ENCODE measurements at regions not wholly inside any gene's neighbourhood (a gene's known extent, or its start where the extent isn't known, plus 50 kb on each side); places are given as distances from the start of the nearest gene placed in this dataset.

- TF ChIP-seq, protein P1, sequence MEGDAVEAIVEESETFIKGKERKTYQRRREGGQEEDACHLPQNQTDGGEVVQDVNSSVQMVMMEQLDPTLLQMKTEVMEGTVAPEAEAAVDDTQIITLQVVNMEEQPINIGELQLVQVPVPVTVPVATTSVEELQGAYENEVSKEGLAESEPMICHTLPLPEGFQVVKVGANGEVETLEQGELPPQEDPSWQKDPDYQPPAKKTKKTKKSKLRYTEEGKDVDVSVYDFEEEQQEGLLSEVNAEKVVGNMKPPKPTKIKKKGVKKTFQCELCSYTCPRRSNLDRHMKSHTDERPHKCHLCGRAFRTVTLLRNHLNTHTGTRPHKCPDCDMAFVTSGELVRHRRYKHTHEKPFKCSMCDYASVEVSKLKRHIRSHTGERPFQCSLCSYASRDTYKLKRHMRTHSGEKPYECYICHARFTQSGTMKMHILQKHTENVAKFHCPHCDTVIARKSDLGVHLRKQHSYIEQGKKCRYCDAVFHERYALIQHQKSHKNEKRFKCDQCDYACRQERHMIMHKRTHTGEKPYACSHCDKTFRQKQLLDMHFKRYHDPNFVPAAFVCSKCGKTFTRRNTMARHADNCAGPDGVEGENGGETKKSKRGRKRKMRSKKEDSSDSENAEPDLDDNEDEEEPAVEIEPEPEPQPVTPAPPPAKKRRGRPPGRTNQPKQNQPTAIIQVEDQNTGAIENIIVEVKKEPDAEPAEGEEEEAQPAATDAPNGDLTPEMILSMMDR (conservative IDR thresholded peaks at IDR 0.05 in 1 of 2, IDR thresholded peaks at IDR 0.05 in 1 of 2; ENCODE audit: low read depth in 1 of 2, low read length in 2 of 2) = no peak
- no peak for TF ChIP-seq EZH2 (IDR thresholded peaks at IDR 0.05; ENCODE audit: low read length, missing control alignments)
Measured at GRCh38 chr6:86154852-86155251, 512.2 kb upstream of the SYNCRIP start.

DNA sequence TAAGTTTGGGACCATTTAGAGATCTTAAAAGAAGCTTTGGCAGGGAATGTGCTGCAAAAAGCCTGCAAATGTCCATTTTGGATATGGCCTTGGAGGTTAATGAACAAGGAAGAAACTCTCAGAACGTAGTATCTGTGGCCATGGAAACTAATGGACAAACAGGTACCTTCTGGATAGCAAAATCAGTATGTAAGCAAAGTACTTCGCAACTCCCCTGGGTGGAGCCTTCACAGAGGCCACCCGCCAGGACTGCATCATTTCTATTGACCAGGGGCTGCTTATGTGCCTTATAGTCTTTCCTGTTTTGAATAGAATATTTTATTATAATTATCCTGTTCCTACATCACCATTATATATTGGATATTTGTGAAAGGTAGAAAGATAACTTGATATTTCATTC, 510.8 kb upstream of the SYNCRIP start:
- no peaks in the 10 kb centered on the region for H3K36me3 ChIP-seq (ENCODE audit: control insufficient read depth, insufficient read depth, low read length)
- H3K27ac ChIP-seq (ENCODE audit: insufficient read depth, low read length) = no peak overlapping the region
- no peaks in the 10 kb centered on the region for H3K27me3 ChIP-seq (ENCODE audit: control insufficient read depth, insufficient read depth, low read length)
- H3K9ac ChIP-seq (ENCODE audit: insufficient read depth, low read length) = no peak overlapping the region
- H4K20me1 ChIP-seq (ENCODE audit: control insufficient read depth, extremely low read depth, insufficient read depth, low read length) = no peaks in the 10 kb centered on the region
- no peak overlapping the region for H3K4me3 ChIP-seq (replicated peaks in 1 of 4; ENCODE audit: control extremely low read depth in 1 of 4, insufficient read depth in 1 of 4, low read depth in 3 of 4, low read length in 4 of 4)
- H3K4me1 ChIP-seq (ENCODE audit: control insufficient read depth, extremely low read depth, insufficient read depth, low read length) = no peaks in the 10 kb centered on the region
- no peak for TF ChIP-seq EZH2 (IDR thresholded peaks at IDR 0.05; ENCODE audit: low read length, missing control alignments)
- TF ChIP-seq, protein P1 (conservative IDR thresholded peaks at IDR 0.05 in 1 of 2, IDR thresholded peaks at IDR 0.05 in 1 of 2; ENCODE audit: low read depth in 1 of 2, low read length in 2 of 2) = no peak
- no peak overlapping the region for H3K4me2 ChIP-seq (ENCODE audit: extremely low read depth, insufficient read depth, low read length)
- no peak overlapping the region for H2AFZ ChIP-seq (ENCODE audit: low read length)
- no peaks in the 10 kb centered on the region for H3K79me2 ChIP-seq (ENCODE audit: control insufficient read depth, insufficient read depth, low read length)
- DNase-seq (ENCODE audit: low read depth in 2 of 2) = no peak
- no peaks in the 10 kb centered on the region for H3K9me3 ChIP-seq (ENCODE audit: control insufficient read depth, insufficient read depth, low read depth, low read length)

More at GRCh38 chr6:86154852-86155251, 512.2 kb upstream of the SYNCRIP start:
- Histone ChIP-seq H3K4me1 (ENCODE audit: control insufficient read depth, extremely low read depth, insufficient read depth, low read length) (no peaks in the 10 kb centered on the region), H3K79me2 (ENCODE audit: control insufficient read depth, insufficient read depth, low read length) (no peaks in the 10 kb centered on the region), H3K9me3 (ENCODE audit: control insufficient read depth, insufficient read depth, low read depth, low read length) (no peaks in the 10 kb centered on the region), H3K36me3 (ENCODE audit: control insufficient read depth, insufficient read depth, low read length) (no peaks in the 10 kb centered on the region), H3K4me3 (replicated peaks in 1 of 4; ENCODE audit: control extremely low read depth in 1 of 4, insufficient read depth in 1 of 4, low read depth in 3 of 4, low read length in 4 of 4) (no peak overlapping the region), H3K9ac (ENCODE audit: insufficient read depth, low read length) (no peak overlapping the region), H4K20me1 (ENCODE audit: control insufficient read depth, extremely low read depth, insufficient read depth, low read length) (no peaks in the 10 kb centered on the region), H3K27me3 (ENCODE audit: control insufficient read depth, insufficient read depth, low read length) (no peaks in the 10 kb centered on the region), H3K4me2 (ENCODE audit: extremely low read depth, insufficient read depth, low read length) (no peak overlapping the region), H2AFZ (ENCODE audit: low read length) (no peak overlapping the region), H3K27ac (ENCODE audit: insufficient read depth, low read length) (no peak overlapping the region)
- DNase-seq (ENCODE audit: low read depth in 2 of 2) = no peak

DNA sequence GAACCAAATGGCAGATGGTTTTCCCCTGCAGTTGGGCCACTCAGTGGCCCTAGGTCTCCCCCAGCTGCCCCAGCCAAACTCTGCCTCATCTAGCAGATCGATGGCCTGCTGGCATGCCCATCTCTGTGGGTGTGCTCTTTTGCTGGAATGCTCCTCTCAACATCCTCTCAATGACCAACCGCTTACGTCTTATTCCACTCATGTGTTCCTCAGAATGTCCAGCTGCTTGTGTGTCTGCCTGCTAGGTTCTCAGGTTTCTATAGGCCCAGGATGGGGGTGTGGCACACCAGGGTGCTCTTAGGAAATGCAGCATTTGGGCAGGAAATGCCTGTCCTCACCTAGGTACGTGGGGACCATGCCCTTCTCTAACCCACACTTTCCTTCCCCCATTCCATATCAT, 509.9 kb upstream of the SYNCRIP start:
- H3K9me3 ChIP-seq (ENCODE audit: control insufficient read depth, insufficient read depth, low read depth, low read length) = no peaks in the 10 kb centered on the region
- no peaks in the 10 kb centered on the region for H3K79me2 ChIP-seq (ENCODE audit: control insufficient read depth, insufficient read depth, low read length)
- no peaks in the 10 kb centered on the region for H4K20me1 ChIP-seq (ENCODE audit: control insufficient read depth, extremely low read depth, insufficient read depth, low read length)
- no peak for DNase-seq (ENCODE audit: low read depth in 2 of 2)
- H3K27me3 ChIP-seq (ENCODE audit: control insufficient read depth, insufficient read depth, low read length) = no peaks in the 10 kb centered on the region
- no peak overlapping the region for H3K4me2 ChIP-seq (ENCODE audit: extremely low read depth, insufficient read depth, low read length)
- no peak overlapping the region for H3K4me3 ChIP-seq (replicated peaks in 1 of 4; ENCODE audit: control extremely low read depth in 1 of 4, insufficient read depth in 1 of 4, low read depth in 3 of 4, low read length in 4 of 4)
- H2AFZ ChIP-seq (ENCODE audit: low read length) = no peak overlapping the region
- H3K9ac ChIP-seq (ENCODE audit: insufficient read depth, low read length) = no peak overlapping the region
- no peak overlapping the region for H3K27ac ChIP-seq (ENCODE audit: insufficient read depth, low read length)
- H3K36me3 ChIP-seq (ENCODE audit: control insufficient read depth, insufficient read depth, low read length) = no peaks in the 10 kb centered on the region
- TF ChIP-seq, protein P1 (conservative IDR thresholded peaks at IDR 0.05 in 1 of 2, IDR thresholded peaks at IDR 0.05 in 1 of 2; ENCODE audit: low read depth in 1 of 2, low read length in 2 of 2) = no peak
- TF ChIP-seq EZH2 (IDR thresholded peaks at IDR 0.05; ENCODE audit: low read length, missing control alignments) = no peak
- H3K4me1 ChIP-seq (ENCODE audit: control insufficient read depth, extremely low read depth, insufficient read depth, low read length) = no peaks in the 10 kb centered on the region

All from fibroblast of lung (primary cell).